Activated T-cell treated with anti-CD3 and anti-CD28 coated beads, Interleukin-2, amount 50 U/mL, for 1 hour (primary cell): ENCODE measurements at regions not wholly inside any gene's neighbourhood (a gene's known extent, or its start where the extent isn't known, plus 50 kb on each side); places are given as distances from the start of the nearest gene placed in this dataset.

Experiments used
- DNase-seq: peaks from one replicate; pipeline ENCODE4 v3.0.0-alpha.2; 2020

GRCh38 chr7:12085516-12085915, 125.6 kb upstream of the TMEM106B start:
- no peak for DNase-seq

GRCh38 chr7:12089951-12090756, 120.9 kb upstream of the TMEM106B start:
- DNase-seq = no peak

- DNase-seq = no peak
Measured at GRCh38 chr7:12090757-12091221, 120.3 kb upstream of the TMEM106B start.

GRCh38 chr7:12091231-12091630, 119.9 kb upstream of the TMEM106B start:
- DNase-seq = no peak

- no peak for DNase-seq
Measured at GRCh38 chr7:12092499-12093130, 118.5 kb upstream of the TMEM106B start.

DNA sequence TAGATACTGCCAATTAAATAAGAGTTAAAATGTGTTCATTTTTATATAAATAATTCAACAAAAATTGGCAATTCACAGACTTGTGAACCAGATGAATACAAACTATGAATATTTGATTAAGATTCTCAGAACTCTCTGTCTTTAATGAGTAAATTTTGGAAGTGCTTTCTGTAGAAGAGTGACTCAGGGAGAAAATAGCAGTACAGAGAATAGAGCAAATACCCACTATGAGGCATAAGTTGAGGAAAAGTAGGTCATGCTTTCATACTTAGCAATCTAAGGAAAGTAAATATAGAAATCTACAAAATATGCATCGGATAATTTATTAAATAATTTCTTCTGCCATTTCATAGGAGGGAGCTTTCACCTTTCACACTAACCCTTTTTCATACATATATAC, 117.7 kb upstream of the TMEM106B start:
- no peak for DNase-seq

GRCh38 chr7:12094365-12094921, 116.7 kb upstream of the TMEM106B start:
- DNase-seq = no peak

GRCh38 chr7:12102126-12102525, 109.0 kb upstream of the TMEM106B start:
- DNase-seq = no peak

DNA sequence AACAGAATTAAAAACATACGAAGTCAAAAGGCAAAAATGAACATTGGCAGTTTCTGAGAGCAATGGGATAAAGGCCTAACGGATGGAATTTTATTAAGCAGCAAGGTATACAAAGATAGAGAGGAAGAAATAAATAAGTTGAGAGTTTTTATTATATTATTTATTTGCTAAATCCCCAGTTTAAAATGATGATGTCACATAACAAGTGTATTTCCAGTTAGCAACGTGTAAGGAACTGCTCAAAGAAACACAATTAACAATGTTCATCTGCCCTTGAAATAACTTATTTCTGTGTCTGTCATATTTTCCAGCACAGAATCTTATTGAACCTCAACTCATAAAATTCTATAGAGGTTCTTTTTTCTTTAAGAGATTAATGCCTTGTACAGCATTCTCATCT, 108.6 kb upstream of the TMEM106B start:
- no peak for DNase-seq

DNA sequence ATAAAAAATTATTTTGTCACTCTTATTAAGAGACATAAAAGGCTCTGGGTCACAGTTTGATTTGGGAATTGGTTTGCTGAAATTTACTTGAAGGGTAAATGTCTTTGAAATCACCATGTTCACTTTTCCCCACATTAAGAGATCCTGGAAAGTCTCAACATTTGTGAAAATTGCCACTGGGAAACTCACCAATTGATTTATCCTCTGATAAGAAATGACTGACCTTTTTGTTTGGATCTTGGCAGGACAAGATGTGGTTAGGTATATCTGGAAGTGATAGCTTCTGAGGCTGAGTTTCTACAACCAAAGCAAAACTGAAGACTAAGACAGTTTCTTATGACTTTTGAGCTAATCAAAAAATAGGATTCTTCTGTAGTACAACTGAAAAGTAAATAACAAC, 107.1 kb upstream of the TMEM106B start:
- DNase-seq = no peak

GRCh38 chr7:12107381-12107780, 103.7 kb upstream of the TMEM106B start:
- DNase-seq = no peak

DNA sequence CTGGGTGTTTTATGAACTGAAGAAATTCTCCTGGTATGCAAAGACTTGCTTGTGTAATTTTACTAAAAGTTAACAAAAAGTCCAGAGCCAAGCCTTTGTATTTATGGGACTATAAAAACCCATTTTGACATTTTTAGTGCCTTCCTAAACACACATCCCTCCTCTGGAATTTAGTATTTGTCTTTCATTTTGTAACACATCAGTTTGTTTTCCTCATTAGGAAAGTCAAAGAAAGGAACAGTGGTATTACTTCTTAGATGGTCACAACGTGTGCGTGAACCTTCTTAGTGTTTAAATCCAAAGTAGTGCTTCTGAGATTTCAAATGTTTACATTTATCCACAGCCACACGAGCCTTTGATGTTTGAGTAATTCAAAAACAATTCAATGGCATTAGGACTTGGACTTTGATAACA, 103.2 kb upstream of the TMEM106B start:
- DNase-seq = no peak

DNA sequence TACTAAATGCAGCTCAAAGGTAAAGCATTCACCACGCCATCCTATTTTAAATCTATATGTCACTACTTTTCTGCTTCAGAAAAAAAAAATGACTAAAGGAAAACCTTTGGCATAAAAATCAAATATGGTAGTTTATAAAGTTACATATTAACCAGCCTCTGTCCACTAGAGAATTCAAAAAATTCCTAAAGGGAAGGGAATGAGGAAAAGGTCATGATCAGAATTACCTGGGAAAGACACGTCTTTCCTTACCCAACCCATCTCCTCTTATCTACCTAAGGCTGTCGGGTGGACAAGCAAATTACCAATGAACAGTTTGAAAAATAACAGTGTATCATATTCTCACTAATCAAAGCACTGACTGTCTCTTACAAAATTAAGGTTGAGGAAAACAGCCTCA, 100.7 kb upstream of the TMEM106B start:
- no peak for DNase-seq

DNA sequence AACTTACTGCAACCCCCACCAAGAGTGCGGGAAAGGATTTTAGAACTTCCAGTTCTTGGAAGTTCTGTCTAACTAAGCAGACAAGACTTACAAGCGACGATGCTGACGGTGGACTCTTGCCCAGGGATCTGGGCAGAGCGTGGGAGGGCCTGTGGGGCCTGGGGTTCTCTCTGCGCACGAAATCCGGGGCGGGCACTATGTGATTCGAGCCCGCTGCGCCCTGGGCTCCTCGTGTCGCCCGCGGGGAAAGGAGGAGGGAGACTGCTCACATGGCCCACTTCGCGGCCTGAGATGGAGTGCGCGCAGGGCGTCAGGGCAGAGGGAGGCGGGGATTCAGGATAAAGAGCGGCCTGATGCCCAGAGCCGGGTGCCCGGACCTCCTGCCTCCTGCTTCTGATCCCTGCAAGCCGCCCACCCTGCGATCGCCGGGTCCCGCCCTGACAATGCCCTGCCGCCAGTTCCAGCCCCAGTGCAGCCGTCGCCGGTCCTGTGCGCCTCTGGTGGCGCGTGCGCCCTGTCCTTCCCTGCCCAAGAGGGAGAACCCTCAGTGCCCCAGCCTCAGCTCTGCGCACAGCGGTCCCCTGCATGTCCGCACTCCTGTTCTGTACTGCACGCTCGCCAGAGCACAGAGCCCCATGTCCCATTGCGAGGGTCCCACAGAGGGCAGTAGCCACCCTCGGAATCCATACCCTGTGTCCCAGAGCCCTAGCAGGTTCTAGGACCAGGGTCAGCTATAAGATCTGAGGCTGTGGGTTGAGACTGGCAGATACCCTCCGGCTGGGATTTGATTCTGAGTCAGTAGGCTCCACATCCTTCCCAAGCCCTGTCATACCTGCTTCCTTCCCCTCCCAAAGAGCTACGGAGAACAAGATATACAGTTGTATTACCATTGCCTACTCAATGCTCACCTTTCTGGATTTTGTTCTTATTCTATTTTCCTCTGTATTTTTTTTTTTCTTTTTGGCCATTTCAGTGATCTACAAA, 99.4 kb upstream of the TMEM106B start:
- peak; percentile 25 for DNase-seq

- no peak for DNase-seq
Measured at GRCh38 chr7:12117170-12117569, 93.9 kb upstream of the TMEM106B start.

GRCh38 chr7:12119620-12120303, 91.3 kb upstream of the TMEM106B start:
- no peak for DNase-seq

DNA sequence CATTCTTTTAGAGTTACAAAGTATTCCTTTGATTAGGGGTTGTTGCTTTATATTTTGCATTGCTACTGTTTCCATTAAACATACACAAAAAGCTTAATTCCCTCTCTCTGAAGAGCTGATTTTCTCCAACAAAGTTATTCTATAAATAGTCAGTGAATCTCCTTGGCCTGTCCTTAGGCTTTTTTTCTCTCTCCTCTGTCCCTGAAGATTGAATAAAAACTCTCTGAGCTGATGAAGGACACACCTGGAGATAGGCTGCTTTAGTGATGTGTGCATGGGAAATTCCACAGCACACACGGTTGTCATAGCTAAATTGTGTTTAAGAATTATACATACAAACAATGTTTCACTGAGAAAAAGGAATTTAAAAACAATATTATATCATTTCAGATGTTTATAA, 90.5 kb upstream of the TMEM106B start:
- DNase-seq = no peak

- DNase-seq = no peak
Measured at GRCh38 chr7:12123172-12123571, 87.9 kb upstream of the TMEM106B start.

DNA sequence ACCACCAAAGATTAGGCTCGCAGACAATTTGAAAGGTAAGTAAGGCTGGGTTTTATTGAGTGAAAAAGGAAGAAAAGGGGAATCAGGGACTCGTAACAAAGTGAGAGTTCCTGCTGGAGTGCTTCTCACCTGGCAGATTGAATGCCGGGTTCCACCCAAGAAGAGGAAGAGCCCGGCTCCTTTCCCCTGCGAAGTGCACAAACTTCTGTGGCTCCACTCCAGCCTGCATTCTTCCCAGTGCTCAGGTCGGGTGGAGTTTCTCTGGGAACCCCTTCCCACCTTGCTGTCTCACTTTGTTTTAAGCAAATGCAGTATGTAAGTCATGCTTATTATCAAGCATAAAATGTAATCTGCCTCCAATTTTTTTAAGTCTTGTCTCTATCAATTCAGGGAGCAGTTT, 87.1 kb upstream of the TMEM106B start:
- no peak for DNase-seq

- DNase-seq = no peak
Measured at GRCh38 chr7:12127455-12127854, 83.6 kb upstream of the TMEM106B start.

DNA sequence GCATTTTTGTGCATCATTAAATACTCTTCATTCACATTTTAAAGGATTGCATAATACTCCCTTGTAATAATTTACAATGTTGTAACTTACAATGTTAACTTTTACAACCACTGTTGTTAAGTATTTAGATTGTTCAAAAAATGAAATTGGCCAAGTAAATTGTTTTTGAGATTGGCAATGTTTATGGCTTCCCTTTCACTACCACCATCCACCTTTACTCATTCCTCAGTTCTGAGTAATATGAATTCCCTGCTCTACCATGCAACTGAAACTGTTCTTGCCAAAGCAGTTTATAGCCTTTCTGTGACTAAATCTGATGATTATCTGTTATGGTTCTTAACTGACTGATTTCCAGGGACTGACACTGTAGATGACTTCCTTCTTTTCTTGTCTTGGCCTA, 80.5 kb upstream of the TMEM106B start:
- no peak for DNase-seq

DNA sequence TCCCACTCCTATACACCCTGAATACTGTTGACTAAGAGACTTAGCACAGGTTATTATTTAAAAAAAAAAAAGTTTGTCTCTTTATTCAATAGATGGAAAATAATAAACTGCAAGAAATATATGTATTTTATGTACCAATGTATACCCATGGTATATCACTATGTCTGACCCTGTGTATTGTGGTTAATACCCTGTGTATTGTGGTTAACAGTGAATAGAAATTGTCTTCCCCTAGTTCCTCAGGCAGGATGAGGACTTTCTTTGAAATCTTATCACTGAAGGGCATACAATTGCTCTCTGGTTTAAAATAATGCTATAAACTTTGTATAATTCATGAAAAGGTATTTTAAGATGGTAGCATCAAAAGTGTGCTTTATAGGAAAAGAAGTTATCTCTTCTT, 80.0 kb upstream of the TMEM106B start:
- DNase-seq = no peak
